Raji (cell line): ENCODE measurements at regions not wholly inside any gene's neighbourhood (a gene's known extent, or its start where the extent isn't known, plus 50 kb on each side); places are given as distances from the start of the nearest gene placed in this dataset.

ENCODE experiments used
- POLR2A ChIP-seq: IDR thresholded peaks from 2 replicates; pipeline ENCODE4 v1.6.1; 2011; ENCODE audit warnings: low read depth, low read length, control low read depth; ENCODE audit not compliant: insufficient read depth

GRCh38 chr6:145313041-145313855 is 422.1 kb downstream of the EPM2A start:
- TF ChIP-seq POLR2A, result no peak

- TF ChIP-seq POLR2A, result no peak
Observed at GRCh38 chr6:145315982-145316600, 419.2 kb downstream of the EPM2A start.

GRCh38 chr6:145318952-145319351 is 416.4 kb downstream of the EPM2A start:
- no peak for TF ChIP-seq POLR2A

GRCh38 chr6:145319605-145320004 is 415.7 kb downstream of the EPM2A start:
- no peak for TF ChIP-seq POLR2A

- no peak for TF ChIP-seq POLR2A
Observed at GRCh38 chr6:145323646-145324045, 411.7 kb downstream of the EPM2A start.

GRCh38 chr6:145327586-145327985 is 407.7 kb downstream of the EPM2A start:
- TF ChIP-seq POLR2A, result no peak

GRCh38 chr6:145329257-145329656 is 406.1 kb downstream of the EPM2A start:
- TF ChIP-seq POLR2A, result no peak

GRCh38 chr6:145331066-145331465 is 404.3 kb downstream of the EPM2A start:
- no peak for TF ChIP-seq POLR2A

GRCh38 chr6:145332011-145332410 is 403.3 kb downstream of the EPM2A start:
- no peak for TF ChIP-seq POLR2A

- TF ChIP-seq POLR2A, result no peak
Observed at GRCh38 chr6:145336119-145336518, 399.2 kb downstream of the EPM2A start.

GRCh38 chr6:145339089-145339488 is 396.2 kb downstream of the EPM2A start:
- TF ChIP-seq POLR2A, result no peak

GRCh38 chr6:145340256-145340655 is 395.1 kb downstream of the EPM2A start:
- no peak for TF ChIP-seq POLR2A

- no peak for TF ChIP-seq POLR2A
Observed at GRCh38 chr6:145345094-145345493, 390.2 kb downstream of the EPM2A start.

- no peak for TF ChIP-seq POLR2A
Observed at GRCh38 chr6:145347216-145347615, 388.1 kb downstream of the EPM2A start.

GRCh38 chr6:145349950-145350510 is 385.3 kb downstream of the EPM2A start:
- no peak for TF ChIP-seq POLR2A

GRCh38 chr6:145350928-145351327 is 384.4 kb downstream of the EPM2A start:
- TF ChIP-seq POLR2A, result no peak

GRCh38 chr6:145352382-145353080 is 382.8 kb downstream of the EPM2A start:
- TF ChIP-seq POLR2A, result no peak
